Activated naive CD4-positive, alpha-beta T cell treated with anti-CD3 and anti-CD28 coated beads for 36 hours (primary cell): ENCODE measurements at regions not wholly inside any gene's neighbourhood (a gene's known extent, or its start where the extent isn't known, plus 50 kb on each side); places are given as distances from the start of the nearest gene placed in this dataset.

ENCODE experiments used
- CTCF ChIA-PET: fragments of 350-600 bp; sonication (Branson Sonifier 250); formaldehyde crosslinking; loops from one replicate; lab custom pipeline; 2021; ENCODE audit warnings: antibody characterized with exemption; lab: Charles Lee
- DNase-seq: peaks from one replicate; pipeline ENCODE4 v3.0.0-alpha.2; 2020
- H3K27ac Mint-ChIP-seq: one replicate; pipeline ENCODE4 v1.8.0; 2021; ENCODE audit warnings: mild to moderate bottlenecking, mixed read lengths
- H3K27me3 Mint-ChIP-seq: one replicate; pipeline ENCODE4 v1.8.0; 2021; ENCODE audit warnings: low read depth, mixed read lengths
- H3K36me3 Mint-ChIP-seq: one replicate; pipeline ENCODE4 v1.8.0; 2021; ENCODE audit warnings: low read depth, mixed read lengths
- H3K4me1 Mint-ChIP-seq: one replicate; pipeline ENCODE4 v1.8.0; 2021; ENCODE audit warnings: low read depth, mixed read lengths
- H3K4me3 Mint-ChIP-seq: one replicate; pipeline ENCODE4 v1.8.0; 2021; ENCODE audit warnings: mild to moderate bottlenecking, moderate library complexity, mixed read lengths
- H3K9me3 Mint-ChIP-seq: one replicate; pipeline ENCODE4 v1.8.0; 2021; ENCODE audit warnings: mixed read lengths
- intact Hi-C: fragments of 100-400 bp; cut with micrococcal nuclease; formaldehyde crosslinking; loops from one replicate; pipeline ENCODE4 v1.15.1; 2023

- CTCF ChIA-PET: interaction anchor here (1.1 kb wide), 1 partner anchor 16 kb away, joined by 3 read pairs; no protein-coding TSS in a partner anchor
- H3K27me3 Mint-ChIP-seq: peaks cover 16% of the 10 kb centered on the region
- DNase-seq: no peak
- H3K4me3 Mint-ChIP-seq: no peak overlapping the region
- no peak overlapping the region for H3K27ac Mint-ChIP-seq
- no peaks in the 10 kb centered on the region for H3K9me3 Mint-ChIP-seq
- H3K36me3 Mint-ChIP-seq: no peaks in the 10 kb centered on the region
- no peaks in the 10 kb centered on the region for H3K4me1 Mint-ChIP-seq
- intact Hi-C loops: no loop called here
Measured at GRCh38 chr16:26992666-26993349, 73.9 kb upstream of the C16orf82 start.

- H3K27ac Mint-ChIP-seq: no peak overlapping the region
- CTCF ChIA-PET: interaction anchor here (1.1 kb wide), 1 partner anchor 16 kb away, joined by 3 read pairs; no protein-coding TSS in a partner anchor
- H3K36me3 Mint-ChIP-seq: no peaks in the 10 kb centered on the region
- no peak for DNase-seq
- no peaks in the 10 kb centered on the region for H3K9me3 Mint-ChIP-seq
- intact Hi-C loops: no loop called here
- H3K4me3 Mint-ChIP-seq: no peak overlapping the region
- H3K27me3 Mint-ChIP-seq: peaks cover 23% of the 10 kb centered on the region
- no peaks in the 10 kb centered on the region for H3K4me1 Mint-ChIP-seq
Measured at GRCh38 chr16:26993511-26993910, 73.2 kb upstream of the C16orf82 start.

GRCh38 chr16:26993963-26994362 is 72.8 kb upstream of the C16orf82 start:
- intact Hi-C loops: no loop called here
- Mint-ChIP-seq H3K27ac (no peak overlapping the region), H3K27me3 (peaks cover 24% of the 10 kb centered on the region), H3K4me1 (no peaks in the 10 kb centered on the region), H3K4me3 (no peak overlapping the region), H3K9me3 (no peaks in the 10 kb centered on the region), H3K36me3 (no peaks in the 10 kb centered on the region)
- CTCF ChIA-PET: no interaction called here
- no peak for DNase-seq

GRCh38 chr16:26995522-26995921 is 71.2 kb upstream of the C16orf82 start:
- DNase-seq: no peak
- Mint-ChIP-seq H3K4me1 (no peaks in the 10 kb centered on the region), H3K9me3 (no peaks in the 10 kb centered on the region), H3K27me3 (peaks cover 24% of the 10 kb centered on the region), H3K27ac (no peak overlapping the region), H3K4me3 (no peak overlapping the region), H3K36me3 (no peaks in the 10 kb centered on the region)
- intact Hi-C loops: no loop called here
- CTCF ChIA-PET: no interaction called here

GRCh38 chr16:27005386-27005785 is 61.3 kb upstream of the C16orf82 start:
- no peaks in the 10 kb centered on the region for H3K4me1 Mint-ChIP-seq
- DNase-seq: no peak
- H3K36me3 Mint-ChIP-seq: no peaks in the 10 kb centered on the region
- no peak overlapping the region for H3K4me3 Mint-ChIP-seq
- H3K9me3 Mint-ChIP-seq: no peaks in the 10 kb centered on the region
- intact Hi-C loops: no loop called here
- H3K27ac Mint-ChIP-seq: no peak overlapping the region
- CTCF ChIA-PET: interaction anchor here (0.7 kb wide), 1 partner anchor 15 kb away, joined by 3 read pairs; no protein-coding TSS in a partner anchor
- peaks cover 30% of the 10 kb centered on the region for H3K27me3 Mint-ChIP-seq
